ENCODE measurements at regions not wholly inside any gene's neighbourhood (a gene's known extent, or its start where the extent isn't known, plus 50 kb on each side); places are given as distances from the start of the nearest gene placed in this dataset.

GRCh38 chr14:98120831-98121464, 1151.0 kb downstream of the BCL11B start:
- WGBS, 2 experiments (ENCODE audit: low coverage in 1 of 2, low lambda C conversion rate in 2 of 2, missing lambda C conversion rate in 2 of 2) = 55 to 59% methylated on average over 6 of the region's 6 CpGs
- no peak overlapping the region for H2AFZ ChIP-seq
- no peak for TF ChIP-seq EZH2 (IDR thresholded peaks at IDR 0.05; ENCODE audit: insufficient read depth, poor library complexity, severe bottlenecking)
- no peak for TF ChIP-seq EZH2phosphoT487 (IDR thresholded peaks at IDR 0.05; ENCODE audit: insufficient read depth, low read depth)
- no peak for DNase-seq
- no peak overlapping the region for H3K4me2 ChIP-seq (ENCODE audit: unreplicated experiment)
- H3K4me1 ChIP-seq (ENCODE audit: insufficient read depth) = no peaks in the 10 kb centered on the region
- H3K27me3 ChIP-seq (replicated peaks; ENCODE audit: insufficient read depth) = no peaks in the 10 kb centered on the region
- H3K4me3 ChIP-seq = no peak overlapping the region
- in situ Hi-C loops (cut with MboI) = no loop called here
- no peaks in the 10 kb centered on the region for H3K36me3 ChIP-seq (ENCODE audit: low read depth)
- H3K27ac ChIP-seq = no peak overlapping the region
- H4K20me1 ChIP-seq (ENCODE audit: insufficient read depth) = no peaks in the 10 kb centered on the region
- no peaks in the 10 kb centered on the region for H3K9me2 ChIP-seq (ENCODE audit: insufficient read depth)
- H3K9me3 ChIP-seq (ENCODE audit: low read depth) = no peaks in the 10 kb centered on the region
- no peaks in the 10 kb centered on the region for H3K79me2 ChIP-seq (ENCODE audit: insufficient read depth)
- H3F3A ChIP-seq (ENCODE audit: insufficient read depth) = no peaks in the 10 kb centered on the region
- no peak overlapping the region for H3K9ac ChIP-seq

- H2AFZ ChIP-seq = no peak overlapping the region
- no peaks in the 10 kb centered on the region for H3K9me3 ChIP-seq (ENCODE audit: low read depth)
- WGBS, 2 experiments (ENCODE audit: low coverage in 1 of 2, low lambda C conversion rate in 2 of 2, missing lambda C conversion rate in 2 of 2) = 54 to 56% methylated on average over 4 of the region's 4 CpGs
- no peak overlapping the region for H3K27ac ChIP-seq
- no peaks in the 10 kb centered on the region for H3K79me2 ChIP-seq (ENCODE audit: insufficient read depth)
- H3F3A ChIP-seq (ENCODE audit: insufficient read depth) = no peaks in the 10 kb centered on the region
- no peak overlapping the region for H3K9ac ChIP-seq
- TF ChIP-seq EZH2 (IDR thresholded peaks at IDR 0.05; ENCODE audit: insufficient read depth, poor library complexity, severe bottlenecking) (no peak), EZH2phosphoT487 (IDR thresholded peaks at IDR 0.05; ENCODE audit: insufficient read depth, low read depth) (no peak)
- H4K20me1 ChIP-seq (ENCODE audit: insufficient read depth) = no peaks in the 10 kb centered on the region
- in situ Hi-C loops (cut with MboI) = no loop called here
- H3K4me2 ChIP-seq (ENCODE audit: unreplicated experiment) = no peak overlapping the region
- no peak overlapping the region for H3K4me3 ChIP-seq
- DNase-seq = no peak
- H3K4me1 ChIP-seq (ENCODE audit: insufficient read depth) = no peaks in the 10 kb centered on the region
- H3K27me3 ChIP-seq (replicated peaks; ENCODE audit: insufficient read depth) = no peaks in the 10 kb centered on the region
- H3K9me2 ChIP-seq (ENCODE audit: insufficient read depth) = no peaks in the 10 kb centered on the region
- H3K36me3 ChIP-seq (ENCODE audit: low read depth) = no peaks in the 10 kb centered on the region
Measured at GRCh38 chr14:98122527-98122926, 1149.5 kb downstream of the BCL11B start.

- no peak overlapping the region for H2AFZ ChIP-seq
- H3K9ac ChIP-seq = no peak overlapping the region
- no peak for DNase-seq
- no peak for TF ChIP-seq EZH2 (IDR thresholded peaks at IDR 0.05; ENCODE audit: insufficient read depth, poor library complexity, severe bottlenecking)
- no peak for TF ChIP-seq EZH2phosphoT487 (IDR thresholded peaks at IDR 0.05; ENCODE audit: insufficient read depth, low read depth)
- WGBS, 2 experiments (ENCODE audit: low coverage in 1 of 2, low lambda C conversion rate in 2 of 2, missing lambda C conversion rate in 2 of 2) = 7 to 19% methylated on average over 2 of the region's 2 CpGs
- H3K79me2 ChIP-seq (ENCODE audit: insufficient read depth) = no peaks in the 10 kb centered on the region
- no peaks in the 10 kb centered on the region for H3K4me1 ChIP-seq (ENCODE audit: insufficient read depth)
- no peaks in the 10 kb centered on the region for H4K20me1 ChIP-seq (ENCODE audit: insufficient read depth)
- H3K9me2 ChIP-seq (ENCODE audit: insufficient read depth) = no peaks in the 10 kb centered on the region
- H3K9me3 ChIP-seq (ENCODE audit: low read depth) = no peaks in the 10 kb centered on the region
- H3K27me3 ChIP-seq (replicated peaks; ENCODE audit: insufficient read depth) = no peaks in the 10 kb centered on the region
- in situ Hi-C loops (cut with MboI) = loop anchor here (25.0 kb wide), 1 partner anchor 1132 kb away; the partner anchor contains the start of gene BCL11B
- no peak overlapping the region for H3K4me2 ChIP-seq (ENCODE audit: unreplicated experiment)
- no peak overlapping the region for H3K27ac ChIP-seq
- H3F3A ChIP-seq (ENCODE audit: insufficient read depth) = no peaks in the 10 kb centered on the region
- H3K4me3 ChIP-seq = no peak overlapping the region
- no peaks in the 10 kb centered on the region for H3K36me3 ChIP-seq (ENCODE audit: low read depth)
Measured at GRCh38 chr14:98130691-98131090, 1141.3 kb downstream of the BCL11B start.

- H3K9me2 ChIP-seq (ENCODE audit: insufficient read depth) = no peaks in the 10 kb centered on the region
- H3K9ac ChIP-seq = no peak overlapping the region
- no peaks in the 10 kb centered on the region for H3K27me3 ChIP-seq (replicated peaks; ENCODE audit: insufficient read depth)
- H2AFZ ChIP-seq = no peak overlapping the region
- H3K27ac ChIP-seq = no peak overlapping the region
- H4K20me1 ChIP-seq (ENCODE audit: insufficient read depth) = no peaks in the 10 kb centered on the region
- H3K4me3 ChIP-seq = no peak overlapping the region
- no peak overlapping the region for H3K4me2 ChIP-seq (ENCODE audit: unreplicated experiment)
- H3K9me3 ChIP-seq (ENCODE audit: low read depth) = no peaks in the 10 kb centered on the region
- in situ Hi-C loops (cut with MboI) = loop anchor here (25.0 kb wide), 1 partner anchor 1131 kb away; the partner anchor contains the start of gene BCL11B
- no peak for TF ChIP-seq EZH2phosphoT487 (IDR thresholded peaks at IDR 0.05; ENCODE audit: insufficient read depth, low read depth)
- TF ChIP-seq EZH2 (IDR thresholded peaks at IDR 0.05; ENCODE audit: insufficient read depth, poor library complexity, severe bottlenecking) = no peak
- WGBS, 2 experiments (ENCODE audit: low coverage in 1 of 2, low lambda C conversion rate in 2 of 2, missing lambda C conversion rate in 2 of 2) = 33 to 44% methylated on average over 1 of the region's 1 CpG
- no peaks in the 10 kb centered on the region for H3K4me1 ChIP-seq (ENCODE audit: insufficient read depth)
- no peaks in the 10 kb centered on the region for H3K36me3 ChIP-seq (ENCODE audit: low read depth)
- H3F3A ChIP-seq (ENCODE audit: insufficient read depth) = no peaks in the 10 kb centered on the region
- DNase-seq = no peak
- no peaks in the 10 kb centered on the region for H3K79me2 ChIP-seq (ENCODE audit: insufficient read depth)
Measured at GRCh38 chr14:98131406-98131805, 1140.6 kb downstream of the BCL11B start.

Data from GM23248 (cell line).